SU-DHL-6 (cell line): ENCODE measurements at regions not wholly inside any gene's neighbourhood (a gene's known extent, or its start where the extent isn't known, plus 50 kb on each side); places are given as distances from the start of the nearest gene placed in this dataset.
"Not testable (repeated sequence)": the region's sequence is repeated elsewhere in the genome, so short reads cannot be mapped to it uniquely, and the experiment has no call there.

Experiments used
- EZH2phosphoT487 ChIP-seq: fragments of 200-600 bp; sonication (generic), shearing (Covaris generic); conservative IDR thresholded peaks from 2 replicates; pipeline ENCODE4 v1.6.1; 2018; ENCODE audit warnings: mild to moderate bottlenecking, antibody characterized with exemption, low read length, moderate library complexity, mixed read lengths
- TF ChIP-seq, protein P1 (sequence below): fragments of 200-600 bp; sonication (generic); IDR thresholded peaks from one replicate; pipeline ENCODE4 v1.5.1; 2017; ENCODE audit warnings: antibody characterized with exemption, mild to moderate bottlenecking, low read length, moderate library complexity; ENCODE audit not compliant: insufficient read depth, poor library complexity, severe bottlenecking

- TF ChIP-seq, protein P1, sequence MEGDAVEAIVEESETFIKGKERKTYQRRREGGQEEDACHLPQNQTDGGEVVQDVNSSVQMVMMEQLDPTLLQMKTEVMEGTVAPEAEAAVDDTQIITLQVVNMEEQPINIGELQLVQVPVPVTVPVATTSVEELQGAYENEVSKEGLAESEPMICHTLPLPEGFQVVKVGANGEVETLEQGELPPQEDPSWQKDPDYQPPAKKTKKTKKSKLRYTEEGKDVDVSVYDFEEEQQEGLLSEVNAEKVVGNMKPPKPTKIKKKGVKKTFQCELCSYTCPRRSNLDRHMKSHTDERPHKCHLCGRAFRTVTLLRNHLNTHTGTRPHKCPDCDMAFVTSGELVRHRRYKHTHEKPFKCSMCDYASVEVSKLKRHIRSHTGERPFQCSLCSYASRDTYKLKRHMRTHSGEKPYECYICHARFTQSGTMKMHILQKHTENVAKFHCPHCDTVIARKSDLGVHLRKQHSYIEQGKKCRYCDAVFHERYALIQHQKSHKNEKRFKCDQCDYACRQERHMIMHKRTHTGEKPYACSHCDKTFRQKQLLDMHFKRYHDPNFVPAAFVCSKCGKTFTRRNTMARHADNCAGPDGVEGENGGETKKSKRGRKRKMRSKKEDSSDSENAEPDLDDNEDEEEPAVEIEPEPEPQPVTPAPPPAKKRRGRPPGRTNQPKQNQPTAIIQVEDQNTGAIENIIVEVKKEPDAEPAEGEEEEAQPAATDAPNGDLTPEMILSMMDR = not testable (repeated sequence)
- TF ChIP-seq EZH2phosphoT487 = not testable (repeated sequence)
Measured at GRCh38 chr16:32842844-32843243, 166.9 kb upstream of the TP53TG3 start.
